BJ (cell line): ENCODE measurements at regions not wholly inside any gene's neighbourhood (a gene's known extent, or its start where the extent isn't known, plus 50 kb on each side); places are given as distances from the start of the nearest gene placed in this dataset.

Source experiments
- CTCF ChIA-PET: fragments of 350-600 bp; formaldehyde crosslinking; extraction: SDS; loops from one replicate; lab custom pipeline; 2021; ENCODE audit warnings: antibody characterized with exemption, inconsistent platforms; lab: Yijun Ruan, JAX
- POLR2A ChIA-PET: fragments of 300-600 bp; sonication (Branson Sonifier 250); formaldehyde crosslinking; extraction: SDS; loops from one replicate; lab custom pipeline; 2021; ENCODE audit warnings: antibody characterized with exemption; lab: Charles Lee
- DNase-seq: peaks from one replicate; pipeline ENCODE4 v3.0.0-alpha.2; 2011; ENCODE audit warnings: low read depth
- H3K27me3 ChIP-seq: 2 replicates; pipeline ENCODE4 v1.6.0; 2011; ENCODE audit warnings: low read length; ENCODE audit not compliant: control insufficient read depth, insufficient read depth
- H3K36me3 ChIP-seq: 2 replicates; pipeline ENCODE4 v1.5.1; 2011; ENCODE audit warnings: low read length; ENCODE audit not compliant: control insufficient read depth, insufficient read depth
- H3K4me3 ChIP-seq: 2 replicates; pipeline ENCODE4 v1.5.1; 2011; ENCODE audit warnings: low read depth, mild to moderate bottlenecking, control low read depth, low read length
- TF ChIP-seq, protein P1 (sequence below): IDR thresholded peaks from 2 replicates; pipeline ENCODE4 v1.5.1; 2011; ENCODE audit warnings: low read depth, mild to moderate bottlenecking, control low read depth, inconsistent platforms, low read length, moderate library complexity; ENCODE audit not compliant: insufficient read depth

- TF ChIP-seq, protein P1, sequence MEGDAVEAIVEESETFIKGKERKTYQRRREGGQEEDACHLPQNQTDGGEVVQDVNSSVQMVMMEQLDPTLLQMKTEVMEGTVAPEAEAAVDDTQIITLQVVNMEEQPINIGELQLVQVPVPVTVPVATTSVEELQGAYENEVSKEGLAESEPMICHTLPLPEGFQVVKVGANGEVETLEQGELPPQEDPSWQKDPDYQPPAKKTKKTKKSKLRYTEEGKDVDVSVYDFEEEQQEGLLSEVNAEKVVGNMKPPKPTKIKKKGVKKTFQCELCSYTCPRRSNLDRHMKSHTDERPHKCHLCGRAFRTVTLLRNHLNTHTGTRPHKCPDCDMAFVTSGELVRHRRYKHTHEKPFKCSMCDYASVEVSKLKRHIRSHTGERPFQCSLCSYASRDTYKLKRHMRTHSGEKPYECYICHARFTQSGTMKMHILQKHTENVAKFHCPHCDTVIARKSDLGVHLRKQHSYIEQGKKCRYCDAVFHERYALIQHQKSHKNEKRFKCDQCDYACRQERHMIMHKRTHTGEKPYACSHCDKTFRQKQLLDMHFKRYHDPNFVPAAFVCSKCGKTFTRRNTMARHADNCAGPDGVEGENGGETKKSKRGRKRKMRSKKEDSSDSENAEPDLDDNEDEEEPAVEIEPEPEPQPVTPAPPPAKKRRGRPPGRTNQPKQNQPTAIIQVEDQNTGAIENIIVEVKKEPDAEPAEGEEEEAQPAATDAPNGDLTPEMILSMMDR = no peak
- Histone ChIP-seq H3K36me3 (no peaks in the 10 kb centered on the region), H3K4me3 (no peak overlapping the region), H3K27me3 (peaks cover 1% of the 10 kb centered on the region)
- POLR2A ChIA-PET = no interaction called here
- no peak for DNase-seq
- CTCF ChIA-PET = no interaction called here
These were observed 441.1 kb downstream of the RPS24 start for GRCh38 chr10:78474743-78475142.

- TF ChIP-seq, protein P1 = no peak
- POLR2A ChIA-PET = no interaction called here
- DNase-seq = no peak
- no peaks in the 10 kb centered on the region for H3K36me3 ChIP-seq
- CTCF ChIA-PET = no interaction called here
- H3K4me3 ChIP-seq = no peak overlapping the region
- H3K27me3 ChIP-seq = peaks cover 3% of the 10 kb centered on the region
These were observed 441.8 kb downstream of the RPS24 start for GRCh38 chr10:78475437-78475836.

GRCh38 chr10:78476156-78476555 is 442.5 kb downstream of the RPS24 start:
- Histone ChIP-seq H3K4me3 (no peak overlapping the region), H3K27me3 (peaks cover 3% of the 10 kb centered on the region), H3K36me3 (no peaks in the 10 kb centered on the region)
- no peak for DNase-seq
- TF ChIP-seq, protein P1 = no peak
- ChIA-PET POLR2A (no interaction called here), CTCF (no interaction called here)

GRCh38 chr10:78476844-78477243 is 443.2 kb downstream of the RPS24 start:
- no peak overlapping the region for H3K4me3 ChIP-seq
- H3K36me3 ChIP-seq = no peaks in the 10 kb centered on the region
- TF ChIP-seq, protein P1 = no peak
- H3K27me3 ChIP-seq = peaks cover 3% of the 10 kb centered on the region
- ChIA-PET POLR2A (no interaction called here), CTCF (no interaction called here)
- no peak for DNase-seq

DNA sequence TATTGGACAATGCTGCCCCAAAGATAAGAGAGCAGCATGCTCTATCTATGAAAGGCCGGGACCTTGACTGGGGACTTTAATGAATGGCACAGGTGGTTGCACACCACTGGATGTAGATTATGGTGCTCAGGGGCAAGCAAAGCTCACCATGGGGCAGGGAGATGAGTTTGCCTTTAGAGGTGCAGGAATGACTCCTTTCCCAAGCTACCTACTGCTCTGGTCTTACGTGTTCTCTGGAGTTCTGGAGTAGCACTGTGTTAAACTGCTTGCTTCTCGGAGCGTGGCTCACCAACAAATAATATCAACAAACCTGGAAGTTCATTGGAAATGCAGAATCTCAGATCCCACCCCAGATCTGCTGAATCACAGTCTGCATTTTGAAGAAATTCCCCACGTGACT is 445.3 kb downstream of the RPS24 start:
- ChIA-PET POLR2A (no interaction called here), CTCF (no interaction called here)
- Histone ChIP-seq H3K4me3 (no peak overlapping the region), H3K27me3 (peaks cover 7% of the 10 kb centered on the region), H3K36me3 (no peaks in the 10 kb centered on the region)
- TF ChIP-seq, protein P1 = no peak
- DNase-seq = no peak
